Thyroid gland (tissue), 4 donors: ENCODE measurements at regions not wholly inside any gene's neighbourhood (a gene's known extent, or its start where the extent isn't known, plus 50 kb on each side); places are given as distances from the start of the nearest gene placed in this dataset.

ENCODE experiments used
- CTCF ChIP-seq, 6 experiments: fragments of 200-600 bp in 3 of 6; fragments of 450-650 bp in 3 of 6; sonication (generic) in 3 of 6; IDR thresholded peaks; one replicate each; pipeline ENCODE4 v1.5.1; 2016 to 2019; ENCODE audit warnings: antibody characterized with exemption in 6 of 6, mild to moderate bottlenecking in 2 of 6, inconsistent platforms in 1 of 6, moderate library complexity in 1 of 6
- POLR2A ChIP-seq, 2 donors: fragments of 450-650 bp; IDR thresholded peaks; one replicate each; pipeline ENCODE4 v1.6.1; 2017; ENCODE audit warnings: antibody characterized with exemption in 2 of 2, mild to moderate bottlenecking in 2 of 2, moderate library complexity in 1 of 2

GRCh38 chr16:22425847-22426246, 51.4 kb upstream of the CDR2 start:
- TF ChIP-seq CTCF (IDR thresholded peaks at IDR 0.05): no peak
- no peak for TF ChIP-seq POLR2A (IDR thresholded peaks at IDR 0.05)
